Left lung (tissue), 4 donors: ENCODE measurements at regions not wholly inside any gene's neighbourhood (a gene's known extent, or its start where the extent isn't known, plus 50 kb on each side); places are given as distances from the start of the nearest gene placed in this dataset.

ENCODE experiments used
- ATAC-seq: fragments of 200-7000 bp; cut with Tn5 transposase; one replicate; pipeline ENCODE4 v1.9.1; 2020; ENCODE audit warnings: moderate library complexity
- DNase-seq, 4 donors: peaks; one replicate each; pipeline ENCODE4 v3.0.0-alpha.2; 2013 to 2020
- H3K27ac ChIP-seq, 2 donors: fragments of 200-600 bp; sonication (generic) in 1 of 2; one replicate each; pipeline versions ENCODE4 v1.5.0 to v1.8.0; 2020 to 2021
- H3K27me3 ChIP-seq, 2 donors: fragments of 200-600 bp; sonication (generic) in 1 of 2; one replicate each; pipeline versions ENCODE4 v1.5.0 to v1.8.0; 2020 to 2021
- H3K36me3 ChIP-seq, 2 donors: fragments of 200-600 bp; sonication (generic) in 1 of 2; one replicate each; pipeline versions ENCODE4 v1.5.0 to v1.8.0; 2020 to 2021
- H3K4me1 ChIP-seq, 2 donors: fragments of 200-600 bp; one replicate each; pipeline ENCODE4 v1.8.0; 2021
- H3K4me3 ChIP-seq, 2 donors: fragments of 200-600 bp; sonication (generic) in 1 of 2; one replicate each; pipeline versions ENCODE4 v1.5.0 to v1.8.0; 2020 to 2021; ENCODE audit warnings: mild to moderate bottlenecking in 1 of 2
- H3K9me3 ChIP-seq, 2 donors: fragments of 200-600 bp; sonication (generic) in 1 of 2; one replicate each; pipeline versions ENCODE4 v1.5.0 to v1.8.0; 2020 to 2021
- CTCF ChIP-seq, 2 donors: fragments of 200-600 bp; sonication (generic) in 1 of 2; IDR thresholded peaks; one replicate each; pipeline versions ENCODE4 v1.5.0 to v1.8.0; 2021; ENCODE audit warnings: antibody characterized with exemption in 2 of 2
- intact Hi-C, 2 donors: fragments of 100-400 bp; cut with DNase I; formaldehyde crosslinking; loops; one replicate each; pipeline versions ENCODE4 v1.11.2 to v1.14.2; 2022
- donor health status: DM: no; HTN: yes; CAD: no.
- donor health status: DM: no; HTN: no; CAD: no.

GRCh38 chr16:52643006-52643405 lies 96.1 kb upstream of the TOX3 start:
- H3K27ac ChIP-seq: no peak overlapping the region
- DNase-seq: no peak
- H3K27me3 ChIP-seq: no peaks in the 10 kb centered on the region
- no peak overlapping the region for H3K4me3 ChIP-seq
- no peak for ATAC-seq
- no peak for TF ChIP-seq CTCF (IDR thresholded peaks at IDR 0.05)
- H3K4me1 ChIP-seq: no peaks in the 10 kb centered on the region
- intact Hi-C loops: no loop called here
- no peaks in the 10 kb centered on the region for H3K36me3 ChIP-seq
- peaks cover 0 to under 1% of the 10 kb centered on the region in 2 donors for H3K9me3 ChIP-seq

- TF ChIP-seq CTCF (IDR thresholded peaks at IDR 0.05): no peak
- Histone ChIP-seq H3K27ac (no peak overlapping the region), H3K27me3 (no peaks in the 10 kb centered on the region), H3K4me1 (no peaks in the 10 kb centered on the region), H3K36me3 (no peaks in the 10 kb centered on the region), H3K4me3 (no peak overlapping the region), H3K9me3 (peaks cover 0 to 27% of the 10 kb centered on the region in 2 donors)
- ATAC-seq: no peak
- no peak for DNase-seq
- intact Hi-C loops: no loop called here
These were observed 87.6 kb upstream of the TOX3 start for GRCh38 chr16:52634528-52634927.

GRCh38 chr16:52634104-52634503 lies 87.2 kb upstream of the TOX3 start:
- Histone ChIP-seq H3K27ac (no peak overlapping the region), H3K4me1 (no peaks in the 10 kb centered on the region), H3K9me3 (peaks cover 0 to 27% of the 10 kb centered on the region in 2 donors), H3K36me3 (no peaks in the 10 kb centered on the region), H3K4me3 (no peak overlapping the region), H3K27me3 (no peaks in the 10 kb centered on the region)
- ATAC-seq (no peak), DNase-seq (no peak)
- intact Hi-C loops: no loop called here
- no peak for TF ChIP-seq CTCF (IDR thresholded peaks at IDR 0.05)

- no peaks in the 10 kb centered on the region for H3K27me3 ChIP-seq
- H3K27ac ChIP-seq: no peak overlapping the region
- intact Hi-C loops: no loop called here
- H3K4me3 ChIP-seq: no peak overlapping the region
- no peaks in the 10 kb centered on the region for H3K36me3 ChIP-seq
- DNase-seq (no peak), ATAC-seq (no peak)
- H3K4me1 ChIP-seq: no peaks in the 10 kb centered on the region
- TF ChIP-seq CTCF (IDR thresholded peaks at IDR 0.05): no peak
- peaks cover 0 to 27% of the 10 kb centered on the region in 2 donors for H3K9me3 ChIP-seq
These were observed 86.3 kb upstream of the TOX3 start for GRCh38 chr16:52633230-52633629.

- intact Hi-C loops: no loop called here
- Histone ChIP-seq H3K27me3 (no peaks in the 10 kb centered on the region), H3K4me1 (no peaks in the 10 kb centered on the region), H3K36me3 (no peaks in the 10 kb centered on the region), H3K27ac (no peak overlapping the region), H3K9me3 (peaks cover 0 to 19% of the 10 kb centered on the region in 2 donors), H3K4me3 (no peak overlapping the region)
- TF ChIP-seq CTCF (IDR thresholded peaks at IDR 0.05): no peak
- DNase-seq (no peak), ATAC-seq (no peak)
These were observed 84.8 kb upstream of the TOX3 start for GRCh38 chr16:52631711-52632110.
